PFSK-1 (cell line): ENCODE measurements at regions not wholly inside any gene's neighbourhood (a gene's known extent, or its start where the extent isn't known, plus 50 kb on each side); places are given as distances from the start of the nearest gene placed in this dataset.

ENCODE experiments used
- FOXP2 ChIP-seq: optimal IDR thresholded peaks from 2 replicates; pipeline ENCODE3; 2011; ENCODE audit warnings: borderline replicate concordance, control low read depth, inconsistent platforms; ENCODE audit not compliant: insufficient read depth; ENCODE audit errors: extremely low read length, extremely low read depth
- POLR2AphosphoS5 ChIP-seq: IDR thresholded peaks from 2 replicates; pipeline ENCODE4 v1.6.1; 2012; ENCODE audit warnings: low read depth, mild to moderate bottlenecking, control low read depth, low read length, moderate library complexity
- REST ChIP-seq, 2 experiments: IDR thresholded peaks; 2 replicates each; pipeline versions ENCODE4 v1.6.1 to v1.8.0; 2011 to 2012; ENCODE audit warnings: low read depth in 2 of 2, low read length in 2 of 2, control low read depth in 1 of 2, inconsistent platforms in 1 of 2, mild to moderate bottlenecking in 1 of 2, moderate library complexity in 1 of 2; ENCODE audit not compliant: insufficient read depth in 1 of 2
- SIN3A ChIP-seq: IDR thresholded peaks from 2 replicates; pipeline ENCODE4 v1.6.1; 2012; ENCODE audit warnings: mild to moderate bottlenecking, low read length, moderate library complexity, borderline replicate concordance; ENCODE audit not compliant: insufficient read depth
- TAF1 ChIP-seq: IDR thresholded peaks from 2 replicates; pipeline ENCODE4 v1.6.1; 2012; ENCODE audit warnings: low read length, control low read depth, borderline replicate concordance; ENCODE audit not compliant: insufficient read depth

- TF ChIP-seq REST (IDR thresholded peaks at IDR 0.05; ENCODE audit: insufficient read depth in 1 of 2, low read depth in 2 of 2, low read length in 2 of 2) (no peak), POLR2AphosphoS5 (no peak), FOXP2 (no peak), TAF1 (no peak), SIN3A (no peak)
These were observed 196.4 kb downstream of the UTRN start for GRCh38 chr6:144481527-144481926.

GRCh38 chr6:144482142-144482541 lies 197.0 kb downstream of the UTRN start:
- TF ChIP-seq POLR2AphosphoS5 (no peak), SIN3A (no peak), REST (IDR thresholded peaks at IDR 0.05; ENCODE audit: insufficient read depth in 1 of 2, low read depth in 2 of 2, low read length in 2 of 2) (no peak), FOXP2 (no peak), TAF1 (no peak)

GRCh38 chr6:144485531-144485930 lies 200.4 kb downstream of the UTRN start:
- no peak for TF ChIP-seq SIN3A
- TF ChIP-seq TAF1: no peak
- TF ChIP-seq REST (IDR thresholded peaks at IDR 0.05; ENCODE audit: insufficient read depth in 1 of 2, low read depth in 2 of 2, low read length in 2 of 2): no peak
- TF ChIP-seq FOXP2: no peak
- TF ChIP-seq POLR2AphosphoS5: no peak

GRCh38 chr6:144488590-144488989 lies 203.5 kb downstream of the UTRN start:
- TF ChIP-seq SIN3A (no peak), POLR2AphosphoS5 (no peak), TAF1 (no peak), FOXP2 (no peak), REST (IDR thresholded peaks at IDR 0.05; ENCODE audit: insufficient read depth in 1 of 2, low read depth in 2 of 2, low read length in 2 of 2) (no peak)

- no peak for TF ChIP-seq SIN3A
- no peak for TF ChIP-seq FOXP2
- no peak for TF ChIP-seq REST (IDR thresholded peaks at IDR 0.05; ENCODE audit: insufficient read depth in 1 of 2, low read depth in 2 of 2, low read length in 2 of 2)
- TF ChIP-seq TAF1: no peak
- no peak for TF ChIP-seq POLR2AphosphoS5
These were observed 208.1 kb downstream of the UTRN start for GRCh38 chr6:144493035-144493910.
